Breast epithelium (tissue), 3 donors: ENCODE measurements at regions not wholly inside any gene's neighbourhood (a gene's known extent, or its start where the extent isn't known, plus 50 kb on each side); places are given as distances from the start of the nearest gene placed in this dataset.

Experiments used
- CTCF ChIP-seq, 3 donors: fragments of 450-650 bp; IDR thresholded peaks; one replicate each; pipeline ENCODE4 v1.5.1; 2016 to 2017; ENCODE audit warnings: antibody characterized with exemption in 3 of 3, mild to moderate bottlenecking in 3 of 3, moderate library complexity in 3 of 3
- POLR2A ChIP-seq: fragments of 450-650 bp; IDR thresholded peaks from one replicate; pipeline ENCODE4 v1.6.1; 2016; ENCODE audit warnings: antibody characterized with exemption, mild to moderate bottlenecking, moderate library complexity
- POLR2AphosphoS5 ChIP-seq, 3 donors: sonication (generic); formaldehyde crosslinking; IDR thresholded peaks; one replicate each; pipeline ENCODE4 v1.6.1; 2017; ENCODE audit warnings: antibody characterized with exemption in 3 of 3

DNA sequence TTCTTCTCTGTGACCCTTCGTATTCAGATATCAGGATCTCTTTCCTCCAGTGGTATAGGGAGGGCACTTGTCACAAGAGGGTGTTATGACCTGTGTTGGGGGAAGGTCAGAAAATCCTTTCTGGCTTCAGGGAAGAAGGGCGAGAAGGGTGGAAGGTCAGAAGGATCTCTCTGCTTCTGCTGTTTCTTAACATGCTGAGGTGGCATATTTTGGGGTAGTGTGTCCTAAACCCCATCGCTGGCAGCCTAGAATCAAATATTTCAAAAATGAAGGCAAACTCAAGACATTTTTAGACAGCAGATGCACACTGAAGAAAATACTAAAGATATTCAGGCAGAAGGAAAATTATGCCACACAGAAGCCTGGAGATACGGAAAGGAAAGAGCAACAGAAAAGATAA, 207.6 kb downstream of the TM2D1 start:
- TF ChIP-seq CTCF (IDR thresholded peaks at IDR 0.05) (no peak), POLR2A (no peak), POLR2AphosphoS5 (IDR thresholded peaks at IDR 0.05) (no peak)
